OCI-LY7 (cell line): ENCODE measurements at regions not wholly inside any gene's neighbourhood (a gene's known extent, or its start where the extent isn't known, plus 50 kb on each side); places are given as distances from the start of the nearest gene placed in this dataset.

Experiments
- CTCF ChIP-seq: fragments of 200-600 bp; sonication (generic); conservative IDR thresholded peaks from 2 replicates; pipeline ENCODE4 v1.5.1; 2014; ENCODE audit warnings: mild to moderate bottlenecking, antibody characterized with exemption, low read length, moderate library complexity, mixed read lengths
- EZH2phosphoT487 ChIP-seq: fragments of 200-600 bp; sonication (generic); IDR thresholded peaks from 2 replicates; pipeline ENCODE4 v1.6.1; 2018; ENCODE audit warnings: low read depth, borderline replicate concordance, mild to moderate bottlenecking, mixed run types, antibody characterized with exemption, low read length, moderate library complexity, mixed read lengths

GRCh38 chr10:36383349-36383748, 741.3 kb upstream of the FZD8 start:
- TF ChIP-seq CTCF (no peak), EZH2phosphoT487 (no peak)
